GM12874 (cell line): ENCODE measurements at regions not wholly inside any gene's neighbourhood (a gene's known extent, or its start where the extent isn't known, plus 50 kb on each side); places are given as distances from the start of the nearest gene placed in this dataset.

Experiments used
- TF ChIP-seq, protein P1 (sequence below): IDR thresholded peaks from 2 replicates; pipeline ENCODE4 v1.5.1; 2011; ENCODE audit warnings: low read depth, mild to moderate bottlenecking, control low read depth, low read length, moderate library complexity; ENCODE audit not compliant: insufficient read depth

DNA sequence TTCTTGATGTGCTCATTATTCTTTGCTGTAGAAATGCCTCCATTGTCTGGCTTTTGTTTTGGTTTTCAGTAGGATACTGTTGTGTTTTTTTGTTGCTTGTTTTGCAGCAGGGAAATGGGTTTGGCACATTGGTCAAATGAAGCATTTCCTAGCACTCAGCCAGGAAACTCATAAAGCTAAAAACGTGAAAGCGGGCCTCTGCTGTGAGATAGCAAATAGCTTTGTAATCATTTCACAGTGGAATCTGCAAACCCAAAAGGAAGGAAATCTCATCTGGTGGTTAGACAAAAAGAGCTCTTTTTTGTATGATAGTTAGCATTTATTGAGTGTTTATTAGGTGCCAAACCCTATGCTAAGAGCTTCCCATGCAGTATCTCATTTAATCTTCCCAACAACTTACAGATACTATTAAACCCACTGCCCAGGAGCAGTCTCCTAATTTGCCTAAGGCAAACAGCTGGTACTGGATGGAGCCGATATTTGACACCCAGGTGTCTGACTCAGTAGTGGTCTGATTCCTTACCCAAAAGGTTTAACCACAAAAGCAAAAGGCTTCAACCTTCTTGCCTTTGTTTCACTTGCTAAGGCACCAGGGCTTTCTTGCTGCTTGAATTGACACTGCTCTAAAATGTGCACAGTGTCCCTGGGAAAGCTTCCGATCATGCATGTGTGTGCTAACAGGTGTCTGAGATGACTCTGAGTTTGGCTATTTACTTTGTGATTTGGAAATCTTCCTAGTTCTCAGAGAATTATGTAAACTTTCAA lies 527.9 kb upstream of the MDFIC2 start:
- TF ChIP-seq, protein P1, sequence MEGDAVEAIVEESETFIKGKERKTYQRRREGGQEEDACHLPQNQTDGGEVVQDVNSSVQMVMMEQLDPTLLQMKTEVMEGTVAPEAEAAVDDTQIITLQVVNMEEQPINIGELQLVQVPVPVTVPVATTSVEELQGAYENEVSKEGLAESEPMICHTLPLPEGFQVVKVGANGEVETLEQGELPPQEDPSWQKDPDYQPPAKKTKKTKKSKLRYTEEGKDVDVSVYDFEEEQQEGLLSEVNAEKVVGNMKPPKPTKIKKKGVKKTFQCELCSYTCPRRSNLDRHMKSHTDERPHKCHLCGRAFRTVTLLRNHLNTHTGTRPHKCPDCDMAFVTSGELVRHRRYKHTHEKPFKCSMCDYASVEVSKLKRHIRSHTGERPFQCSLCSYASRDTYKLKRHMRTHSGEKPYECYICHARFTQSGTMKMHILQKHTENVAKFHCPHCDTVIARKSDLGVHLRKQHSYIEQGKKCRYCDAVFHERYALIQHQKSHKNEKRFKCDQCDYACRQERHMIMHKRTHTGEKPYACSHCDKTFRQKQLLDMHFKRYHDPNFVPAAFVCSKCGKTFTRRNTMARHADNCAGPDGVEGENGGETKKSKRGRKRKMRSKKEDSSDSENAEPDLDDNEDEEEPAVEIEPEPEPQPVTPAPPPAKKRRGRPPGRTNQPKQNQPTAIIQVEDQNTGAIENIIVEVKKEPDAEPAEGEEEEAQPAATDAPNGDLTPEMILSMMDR = no peak

- TF ChIP-seq, protein P1 = no peak
Measured at GRCh38 chr3:70833239-70833960, 521.0 kb upstream of the MDFIC2 start.

DNA sequence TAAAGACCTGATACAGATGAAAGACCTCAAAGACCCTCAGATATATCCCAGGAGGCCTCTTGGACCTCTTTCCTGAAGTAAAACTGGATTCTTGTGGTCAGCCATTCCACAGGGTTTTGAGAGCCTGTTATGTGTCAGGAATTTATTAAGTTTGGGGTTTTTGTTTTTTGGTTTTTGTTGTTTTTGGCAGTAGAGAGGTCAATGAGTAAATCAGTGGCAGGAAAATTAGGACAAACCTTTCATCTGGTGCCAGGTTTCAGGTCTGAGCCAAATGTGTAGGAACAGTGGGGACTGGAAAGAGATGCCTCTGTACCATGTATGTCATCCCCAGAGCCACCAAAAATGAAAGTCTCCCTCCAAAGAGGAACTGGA lies 520.4 kb upstream of the MDFIC2 start:
- TF ChIP-seq, protein P1 = no peak

DNA sequence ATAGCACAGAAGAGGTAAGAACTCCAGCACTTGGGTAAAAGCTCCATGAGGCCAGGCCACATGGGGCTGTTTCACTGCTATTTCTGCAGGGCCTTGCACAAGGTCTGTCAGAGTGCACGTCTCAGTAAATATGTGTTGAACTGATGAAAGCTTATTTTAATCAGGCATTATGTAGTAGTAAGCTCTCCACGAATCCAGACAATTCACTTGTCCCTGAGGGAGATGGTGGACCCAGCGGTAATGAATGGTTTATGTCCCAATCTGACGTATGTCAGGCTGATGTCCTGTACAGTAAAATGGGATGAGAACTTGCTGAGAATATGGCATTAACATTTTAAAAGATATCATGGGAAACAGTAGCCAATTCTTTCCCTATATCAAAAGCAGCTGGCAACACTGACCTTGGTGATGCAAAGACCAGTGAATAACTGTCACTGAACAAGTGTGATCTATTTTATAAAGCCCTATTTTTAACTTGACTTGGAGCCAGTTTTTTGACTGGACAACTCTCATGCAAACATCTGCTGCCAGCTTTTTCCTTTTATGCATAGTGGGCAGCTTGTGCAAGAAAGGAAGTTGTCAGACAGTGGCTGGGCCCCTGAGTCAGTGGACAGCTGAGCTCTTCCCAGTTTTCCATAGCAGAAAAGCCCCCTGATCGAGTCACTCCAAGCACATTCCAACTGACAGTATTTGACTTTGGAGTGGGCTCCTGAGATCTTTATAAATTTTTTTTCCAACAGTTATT lies 519.8 kb upstream of the MDFIC2 start:
- TF ChIP-seq, protein P1 = no peak

DNA sequence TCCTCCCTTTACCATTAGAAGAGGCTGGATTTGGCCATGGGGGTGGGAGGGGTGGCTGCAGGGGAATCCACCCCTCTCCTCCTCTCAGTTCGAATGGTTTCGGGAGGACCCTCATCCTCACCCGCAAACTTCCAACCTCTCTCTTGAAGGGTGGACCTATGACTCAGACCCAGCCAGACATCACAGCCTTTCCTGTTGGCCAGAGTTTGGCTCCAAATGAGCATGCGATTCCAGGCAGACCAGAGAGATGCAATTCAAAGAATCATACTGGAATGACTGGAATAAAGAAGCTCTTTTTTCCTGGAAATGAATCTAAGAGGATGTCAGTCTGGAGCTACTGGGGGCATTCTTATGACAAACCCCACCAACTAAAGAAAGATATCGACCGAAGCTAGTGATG lies 516.7 kb upstream of the MDFIC2 start:
- TF ChIP-seq, protein P1 = no peak

DNA sequence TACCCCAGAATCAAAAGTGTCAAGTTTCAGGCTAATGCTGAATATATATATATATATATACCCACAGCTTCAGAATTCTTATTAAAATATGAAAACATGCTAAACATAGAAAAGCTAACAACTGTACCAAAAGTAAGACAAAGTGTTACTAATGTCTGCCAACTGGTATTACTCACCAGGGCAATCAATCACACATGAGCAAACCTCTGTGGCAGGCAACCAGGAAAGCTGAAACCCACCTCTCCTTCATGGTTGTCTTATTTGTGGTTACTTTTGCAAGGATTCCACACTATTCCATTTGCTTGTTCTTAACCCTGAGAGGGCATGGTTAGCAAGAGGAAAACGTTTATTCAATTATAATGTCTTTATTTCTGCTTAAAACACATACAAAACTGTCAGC lies 512.3 kb upstream of the MDFIC2 start:
- TF ChIP-seq, protein P1 = no peak

DNA sequence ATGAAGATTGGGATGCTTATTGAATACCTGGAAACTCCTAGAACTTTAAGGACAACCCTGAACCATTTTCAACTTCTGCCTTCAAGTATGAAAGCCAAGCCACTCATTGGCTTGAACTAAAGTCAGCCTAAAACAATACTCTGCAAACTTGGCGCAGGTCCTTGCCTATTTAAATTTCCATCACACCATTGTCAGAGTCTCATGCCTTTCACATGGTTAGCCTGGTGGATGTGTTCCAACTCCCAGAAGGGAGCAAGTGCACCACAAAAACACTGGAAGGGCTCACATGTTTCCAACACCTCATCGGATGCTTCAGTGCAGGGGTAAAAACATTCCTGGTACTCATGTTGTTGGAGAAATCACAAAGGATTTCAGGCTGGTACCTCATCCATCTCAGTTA lies 511.6 kb upstream of the MDFIC2 start:
- TF ChIP-seq, protein P1 = no peak
